Kidney (tissue), 13 donors: ENCODE measurements at regions not wholly inside any gene's neighbourhood (a gene's known extent, or its start where the extent isn't known, plus 50 kb on each side); places are given as distances from the start of the nearest gene placed in this dataset.
A peak's percentile ranks its signal among the peaks of the same experiment; 100 is the strongest.

Source experiments
- DNase-seq, 5 donors: peaks; one replicate each; pipeline ENCODE4 v3.0.0-alpha.2; 2013 to 2020
- FAIRE-seq: peaks from 2 replicates; lab custom pipeline; 2012; peaks lifted over from hg19 to GRCh38; lab: Jason Lieb, UNC
- H3K27ac ChIP-seq, 2 donors: one replicate each; pipeline ENCODE4 v1.7.0; 2013; ENCODE audit warnings: low read depth in 2 of 2, low read length in 2 of 2, inconsistent platforms in 1 of 2
- H3K27me3 ChIP-seq: one replicate; pipeline ENCODE4 v1.7.1; 2013; ENCODE audit warnings: low read length, inconsistent platforms; ENCODE audit not compliant: control insufficient read depth, insufficient read depth
- H3K36me3 ChIP-seq, 3 donors: one replicate each; pipeline versions ENCODE4 v1.7.0 to v1.7.1; 2013; ENCODE audit warnings: low read length in 3 of 3, control low read depth in 1 of 3, inconsistent platforms in 1 of 3; ENCODE audit not compliant: insufficient read depth in 3 of 3, control insufficient read depth in 2 of 3
- H3K4me1 ChIP-seq, 3 donors: one replicate each; pipeline versions ENCODE4 v1.7.0 to v1.7.1; 2013; ENCODE audit warnings: low read length in 3 of 3, inconsistent platforms in 1 of 3, low read depth in 1 of 3; ENCODE audit not compliant: control insufficient read depth in 2 of 3, insufficient read depth in 2 of 3
- H3K4me3 ChIP-seq, 3 donors: one replicate each; pipeline versions ENCODE4 v1.7.0 to v1.8.1; 2013; ENCODE audit warnings: low read length in 3 of 3, control low read depth in 1 of 3, inconsistent platforms in 1 of 3
- H3K9ac ChIP-seq, 3 donors: one replicate each; pipeline versions ENCODE4 v1.7.0 to v1.7.1; 2013; ENCODE audit warnings: low read length in 3 of 3, control low read depth in 1 of 3, inconsistent platforms in 1 of 3
- H3K9me3 ChIP-seq, 3 donors: one replicate each; pipeline versions ENCODE4 v1.7.0 to v1.7.1; 2013; ENCODE audit warnings: low read length in 3 of 3, control low read depth in 1 of 3, inconsistent platforms in 1 of 3; ENCODE audit not compliant: control insufficient read depth in 2 of 3, insufficient read depth in 1 of 3
- intact Hi-C: fragments of 100-400 bp; cut with DNase I; formaldehyde crosslinking; loops from one replicate; pipeline ENCODE4 v1.11.1; 2022
- TF ChIP-seq, protein P1 (sequence below): IDR thresholded peaks from 3 replicates; pipeline ENCODE4 v1.5.1; 2012; ENCODE audit warnings: mild to moderate bottlenecking, moderate library complexity, borderline replicate concordance; ENCODE audit not compliant: insufficient read depth; ENCODE audit errors: extremely low read depth
- donor health status: control.
- donor health status: control.
- donor health status: control.
- donor health status: control.
- donor health status: control.
- donor health status: DM: yes; HTN: yes; CAD: no.
- donor health status: Normal renal cell carcinoma (clear cell type).

DNA sequence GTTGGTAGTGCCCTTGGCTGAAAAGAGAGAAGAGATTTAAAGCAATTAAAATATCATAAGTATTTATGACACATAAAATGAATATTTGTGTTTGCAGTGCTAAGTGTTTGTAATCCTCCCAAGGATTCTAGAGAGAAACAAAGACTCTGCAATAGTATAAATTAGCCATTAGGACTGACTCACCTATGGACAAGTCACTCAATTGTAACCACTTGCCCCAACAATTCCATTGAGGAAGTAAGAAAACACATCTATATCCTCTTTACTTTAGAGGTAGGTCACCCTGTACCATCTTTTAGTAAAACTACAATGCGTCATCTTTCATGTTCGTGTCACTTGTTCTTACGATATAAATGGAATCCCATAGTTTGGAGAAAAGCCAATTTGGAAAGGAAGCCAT is 85.7 kb upstream of the INHBA start:
- Histone ChIP-seq H3K4me3 (no peak overlapping the region), H3K4me1 (peaks cover 0 to 2% (median 0%) of the 10 kb centered on the region in 3 donors), H3K27ac (no peak overlapping the region), H3K36me3 (no peaks in the 10 kb centered on the region), H3K9me3 (no peaks in the 10 kb centered on the region), H3K9ac (no peak overlapping the region), H3K27me3 (no peaks in the 10 kb centered on the region)
- intact Hi-C loops, result no loop called here
- DNase-seq (no peak), FAIRE-seq (no peak)
- TF ChIP-seq, protein P1, sequence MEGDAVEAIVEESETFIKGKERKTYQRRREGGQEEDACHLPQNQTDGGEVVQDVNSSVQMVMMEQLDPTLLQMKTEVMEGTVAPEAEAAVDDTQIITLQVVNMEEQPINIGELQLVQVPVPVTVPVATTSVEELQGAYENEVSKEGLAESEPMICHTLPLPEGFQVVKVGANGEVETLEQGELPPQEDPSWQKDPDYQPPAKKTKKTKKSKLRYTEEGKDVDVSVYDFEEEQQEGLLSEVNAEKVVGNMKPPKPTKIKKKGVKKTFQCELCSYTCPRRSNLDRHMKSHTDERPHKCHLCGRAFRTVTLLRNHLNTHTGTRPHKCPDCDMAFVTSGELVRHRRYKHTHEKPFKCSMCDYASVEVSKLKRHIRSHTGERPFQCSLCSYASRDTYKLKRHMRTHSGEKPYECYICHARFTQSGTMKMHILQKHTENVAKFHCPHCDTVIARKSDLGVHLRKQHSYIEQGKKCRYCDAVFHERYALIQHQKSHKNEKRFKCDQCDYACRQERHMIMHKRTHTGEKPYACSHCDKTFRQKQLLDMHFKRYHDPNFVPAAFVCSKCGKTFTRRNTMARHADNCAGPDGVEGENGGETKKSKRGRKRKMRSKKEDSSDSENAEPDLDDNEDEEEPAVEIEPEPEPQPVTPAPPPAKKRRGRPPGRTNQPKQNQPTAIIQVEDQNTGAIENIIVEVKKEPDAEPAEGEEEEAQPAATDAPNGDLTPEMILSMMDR, result no peak

DNA sequence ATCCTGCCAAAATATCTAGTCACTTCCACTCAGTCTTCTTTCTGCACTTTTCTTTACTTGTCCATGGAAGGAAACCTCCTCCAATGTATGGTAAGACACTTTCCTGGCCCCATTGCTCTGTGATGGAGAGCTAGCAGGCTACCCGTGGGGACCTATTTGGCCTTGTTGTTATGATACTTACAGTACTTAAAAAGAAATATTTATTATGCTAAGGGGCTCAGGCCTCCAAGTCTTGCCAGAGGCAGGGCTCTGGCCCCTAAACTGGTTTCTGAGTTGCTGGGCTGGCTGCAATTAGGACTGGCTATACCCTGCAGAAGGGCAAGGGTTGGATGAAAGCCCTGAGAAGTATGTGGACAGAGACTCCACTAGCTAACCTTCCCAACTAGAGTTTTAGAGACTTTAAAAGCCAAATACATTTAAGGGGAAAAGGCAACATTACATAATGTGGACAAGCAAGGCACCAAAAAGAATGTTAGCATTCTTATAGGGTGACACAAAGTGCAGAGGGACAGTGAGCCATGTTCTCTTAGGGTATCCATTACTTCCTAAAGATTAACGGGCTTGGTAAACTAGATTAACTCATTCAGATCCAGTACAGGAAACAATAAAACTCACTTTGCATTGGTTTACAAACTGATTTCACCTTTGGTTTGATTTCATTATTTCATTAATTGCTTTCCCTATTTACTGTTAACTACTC is 84.9 kb upstream of the INHBA start:
- TF ChIP-seq, protein P1, result no peak
- intact Hi-C loops, result no loop called here
- Histone ChIP-seq H3K9ac (no peak overlapping the region), H3K4me3 (no peak overlapping the region), H3K27ac (no peak overlapping the region), H3K4me1 (peaks cover 0 to 2% (median under 1%) of the 10 kb centered on the region in 3 donors), H3K9me3 (no peaks in the 10 kb centered on the region), H3K27me3 (no peaks in the 10 kb centered on the region), H3K36me3 (no peaks in the 10 kb centered on the region)
- FAIRE-seq (no peak), DNase-seq (peak in 1 of 5 donors; percentile 18)

GRCh38 chr7:41786944-41787343 is 84.1 kb upstream of the INHBA start:
- Histone ChIP-seq H3K36me3 (no peaks in the 10 kb centered on the region), H3K27me3 (no peaks in the 10 kb centered on the region), H3K27ac (no peak overlapping the region), H3K4me1 (peaks cover 0 to 2% (median 2%) of the 10 kb centered on the region in 3 donors), H3K9me3 (no peaks in the 10 kb centered on the region), H3K4me3 (no peak overlapping the region), H3K9ac (no peak overlapping the region)
- peak in 1 of 5 donors; percentile 19 for DNase-seq
- intact Hi-C loops, result no loop called here
- TF ChIP-seq, protein P1, result no peak
- no peak for FAIRE-seq
